ENCODE measurements at regions not wholly inside any gene's neighbourhood (a gene's known extent, or its start where the extent isn't known, plus 50 kb on each side); places are given as distances from the start of the nearest gene placed in this dataset.

DNA sequence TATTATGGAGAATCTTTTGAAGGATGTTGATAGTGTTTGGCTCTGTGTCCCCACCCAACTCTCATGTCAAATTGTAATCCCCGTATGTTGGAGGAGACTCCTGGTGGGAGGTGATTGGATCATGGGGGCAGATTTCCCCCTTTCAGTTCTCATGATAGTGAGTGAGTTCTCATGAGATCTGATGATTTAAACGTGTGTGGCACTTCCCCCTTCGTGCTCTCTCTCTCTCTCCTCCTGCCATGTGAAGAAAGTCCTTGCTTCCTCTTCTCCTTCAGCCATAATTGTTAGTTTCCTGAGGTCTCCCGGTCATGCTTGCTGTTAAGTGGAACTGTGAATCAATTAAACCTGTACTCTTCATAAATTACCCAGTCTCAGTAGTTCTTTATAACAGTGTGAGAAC is 166.1 kb upstream of the NUDT6 start:
- no peak overlapping the region for H3K4me3 ChIP-seq (replicated peaks; ENCODE audit: low read depth, low read length)
- TF ChIP-seq, protein P1, sequence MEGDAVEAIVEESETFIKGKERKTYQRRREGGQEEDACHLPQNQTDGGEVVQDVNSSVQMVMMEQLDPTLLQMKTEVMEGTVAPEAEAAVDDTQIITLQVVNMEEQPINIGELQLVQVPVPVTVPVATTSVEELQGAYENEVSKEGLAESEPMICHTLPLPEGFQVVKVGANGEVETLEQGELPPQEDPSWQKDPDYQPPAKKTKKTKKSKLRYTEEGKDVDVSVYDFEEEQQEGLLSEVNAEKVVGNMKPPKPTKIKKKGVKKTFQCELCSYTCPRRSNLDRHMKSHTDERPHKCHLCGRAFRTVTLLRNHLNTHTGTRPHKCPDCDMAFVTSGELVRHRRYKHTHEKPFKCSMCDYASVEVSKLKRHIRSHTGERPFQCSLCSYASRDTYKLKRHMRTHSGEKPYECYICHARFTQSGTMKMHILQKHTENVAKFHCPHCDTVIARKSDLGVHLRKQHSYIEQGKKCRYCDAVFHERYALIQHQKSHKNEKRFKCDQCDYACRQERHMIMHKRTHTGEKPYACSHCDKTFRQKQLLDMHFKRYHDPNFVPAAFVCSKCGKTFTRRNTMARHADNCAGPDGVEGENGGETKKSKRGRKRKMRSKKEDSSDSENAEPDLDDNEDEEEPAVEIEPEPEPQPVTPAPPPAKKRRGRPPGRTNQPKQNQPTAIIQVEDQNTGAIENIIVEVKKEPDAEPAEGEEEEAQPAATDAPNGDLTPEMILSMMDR (IDR thresholded peaks at IDR 0.05; ENCODE audit: low read length, missing control alignments), result no peak
- DNase-seq (ENCODE audit: low read depth), result no peak

DNA sequence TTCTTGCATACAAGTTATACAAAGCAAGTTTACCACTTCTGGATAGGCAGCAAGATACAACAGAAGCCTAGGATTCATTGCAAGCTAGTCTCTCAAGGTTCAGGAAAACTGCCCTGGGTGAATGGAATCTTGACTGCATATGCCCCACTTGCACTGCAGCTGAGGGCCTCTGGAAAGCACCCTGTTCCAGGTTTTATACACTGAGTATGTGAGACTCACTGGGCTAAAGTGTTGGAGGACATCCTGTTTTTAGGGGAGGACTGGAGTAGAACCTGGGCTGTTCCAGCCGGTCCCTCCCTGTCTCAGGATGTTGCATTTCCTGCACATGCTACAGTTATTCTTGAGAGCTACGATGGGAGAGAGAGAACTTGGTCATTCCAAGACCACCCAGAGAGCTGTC is 168.5 kb upstream of the NUDT6 start:
- DNase-seq (ENCODE audit: low read depth), result no peak
- H3K4me3 ChIP-seq (replicated peaks; ENCODE audit: low read depth, low read length), result no peak overlapping the region
- TF ChIP-seq, protein P1 (IDR thresholded peaks at IDR 0.05; ENCODE audit: low read length, missing control alignments), result no peak

DNA sequence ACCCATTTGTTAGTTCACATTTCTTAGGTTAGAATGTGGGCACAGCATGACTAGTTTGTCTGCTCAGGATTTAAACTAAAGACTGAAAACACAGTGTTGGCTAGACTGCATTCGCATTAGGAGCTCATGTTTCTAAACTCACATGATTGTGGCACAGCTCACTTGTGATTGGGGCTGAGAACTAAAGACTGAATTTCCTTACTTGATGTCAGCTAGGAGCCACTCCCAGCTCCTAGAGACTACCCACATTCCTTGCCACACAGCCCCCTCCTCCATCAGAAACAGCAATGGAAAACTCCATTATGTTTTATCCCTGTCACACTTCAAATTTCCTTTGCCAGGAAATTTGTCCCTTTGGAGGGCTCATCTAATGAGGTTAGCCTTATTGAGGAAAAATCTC is 170.2 kb upstream of the NUDT6 start:
- no peak overlapping the region for H3K4me3 ChIP-seq (replicated peaks; ENCODE audit: low read depth, low read length)
- no peak for DNase-seq (ENCODE audit: low read depth)
- TF ChIP-seq, protein P1 (IDR thresholded peaks at IDR 0.05; ENCODE audit: low read length, missing control alignments), result no peak

GRCh38 chr4:123093236-123093635 is 170.8 kb upstream of the NUDT6 start:
- TF ChIP-seq, protein P1 (IDR thresholded peaks at IDR 0.05; ENCODE audit: low read length, missing control alignments), result no peak
- DNase-seq (ENCODE audit: low read depth), result no peak
- no peak overlapping the region for H3K4me3 ChIP-seq (replicated peaks; ENCODE audit: low read depth, low read length)

DNA sequence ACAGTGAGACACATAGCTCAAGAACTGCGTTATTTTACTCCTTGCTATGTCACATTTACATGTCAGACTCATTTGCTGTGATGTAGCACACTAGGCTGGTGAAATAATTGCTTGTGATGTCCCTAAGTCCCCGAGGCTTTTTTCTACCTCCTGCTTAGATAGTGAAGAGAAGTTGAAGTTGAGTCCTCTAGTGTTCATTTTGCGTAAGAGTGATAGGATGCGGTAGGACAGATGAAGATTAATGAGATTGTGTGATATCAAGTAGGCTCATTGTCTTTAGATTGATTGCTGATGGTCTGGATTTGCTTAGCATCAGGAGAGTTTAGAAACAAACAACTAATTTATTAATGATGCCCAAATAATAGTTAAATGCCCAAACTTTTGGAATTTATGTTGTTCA is 173.6 kb upstream of the NUDT6 start:
- TF ChIP-seq, protein P1 (IDR thresholded peaks at IDR 0.05; ENCODE audit: low read length, missing control alignments), result peak; percentile 43
- peak; percentile 45 for DNase-seq (ENCODE audit: low read depth)
- no peak overlapping the region for H3K4me3 ChIP-seq (replicated peaks; ENCODE audit: low read depth, low read length)

GRCh38 chr4:123102897-123103471 is 180.6 kb upstream of the NUDT6 start:
- TF ChIP-seq, protein P1 (IDR thresholded peaks at IDR 0.05; ENCODE audit: low read length, missing control alignments), result peak; percentile 71
- peak; percentile 83 for DNase-seq (ENCODE audit: low read depth)
- no peak overlapping the region for H3K4me3 ChIP-seq (replicated peaks; ENCODE audit: low read depth, low read length)

GRCh38 chr4:123104310-123105025 is 182.1 kb upstream of the NUDT6 start:
- DNase-seq (ENCODE audit: low read depth), result no peak
- TF ChIP-seq, protein P1 (IDR thresholded peaks at IDR 0.05; ENCODE audit: low read length, missing control alignments), result no peak
- no peak overlapping the region for H3K4me3 ChIP-seq (replicated peaks; ENCODE audit: low read depth, low read length)
